ENCODE measurements at regions not wholly inside any gene's neighbourhood (a gene's known extent, or its start where the extent isn't known, plus 50 kb on each side); places are given as distances from the start of the nearest gene placed in this dataset.

GRCh38 chr12:60863421-60863820, 1267.6 kb downstream of the SLC16A7 start:
- no peak overlapping the region for H3K27ac ChIP-seq (ENCODE audit: low read depth, low read length)
- TF ChIP-seq, protein P1, sequence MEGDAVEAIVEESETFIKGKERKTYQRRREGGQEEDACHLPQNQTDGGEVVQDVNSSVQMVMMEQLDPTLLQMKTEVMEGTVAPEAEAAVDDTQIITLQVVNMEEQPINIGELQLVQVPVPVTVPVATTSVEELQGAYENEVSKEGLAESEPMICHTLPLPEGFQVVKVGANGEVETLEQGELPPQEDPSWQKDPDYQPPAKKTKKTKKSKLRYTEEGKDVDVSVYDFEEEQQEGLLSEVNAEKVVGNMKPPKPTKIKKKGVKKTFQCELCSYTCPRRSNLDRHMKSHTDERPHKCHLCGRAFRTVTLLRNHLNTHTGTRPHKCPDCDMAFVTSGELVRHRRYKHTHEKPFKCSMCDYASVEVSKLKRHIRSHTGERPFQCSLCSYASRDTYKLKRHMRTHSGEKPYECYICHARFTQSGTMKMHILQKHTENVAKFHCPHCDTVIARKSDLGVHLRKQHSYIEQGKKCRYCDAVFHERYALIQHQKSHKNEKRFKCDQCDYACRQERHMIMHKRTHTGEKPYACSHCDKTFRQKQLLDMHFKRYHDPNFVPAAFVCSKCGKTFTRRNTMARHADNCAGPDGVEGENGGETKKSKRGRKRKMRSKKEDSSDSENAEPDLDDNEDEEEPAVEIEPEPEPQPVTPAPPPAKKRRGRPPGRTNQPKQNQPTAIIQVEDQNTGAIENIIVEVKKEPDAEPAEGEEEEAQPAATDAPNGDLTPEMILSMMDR (IDR thresholded peaks at IDR 0.05; ENCODE audit: insufficient read depth, low read length, poor library complexity, severe bottlenecking), result no peak
- TF ChIP-seq EZH2phosphoT487 (conservative IDR thresholded peaks at IDR 0.05; ENCODE audit: low read length), result no peak
- no peaks in the 10 kb centered on the region for H3K79me2 ChIP-seq (ENCODE audit: insufficient read depth, low read length)
- no peaks in the 10 kb centered on the region for H4K20me1 ChIP-seq (ENCODE audit: low read depth, low read length)
- H3K9me2 ChIP-seq (replicated peaks; ENCODE audit: insufficient read depth, low read length), result no peaks in the 10 kb centered on the region
- H3F3A ChIP-seq (ENCODE audit: insufficient read depth), result no peaks in the 10 kb centered on the region
- H3K4me3 ChIP-seq (ENCODE audit: insufficient read depth, low read length, poor library complexity, severe bottlenecking), result no peak overlapping the region
- H3K9ac ChIP-seq (ENCODE audit: low read length), result no peak overlapping the region
- H2AFZ ChIP-seq (ENCODE audit: low read depth, low read length, severe bottlenecking), result no peak overlapping the region
- no peaks in the 10 kb centered on the region for H3K9me3 ChIP-seq (ENCODE audit: insufficient read depth, low read length)
- no peaks in the 10 kb centered on the region for H3K36me3 ChIP-seq (ENCODE audit: low read length)
- H3K27me3 ChIP-seq (ENCODE audit: low read length), result no peaks in the 10 kb centered on the region
- no peak overlapping the region for H3K4me2 ChIP-seq (ENCODE audit: low read depth, low read length, poor library complexity, severe bottlenecking)

GRCh38 chr12:60872219-60872618, 1276.4 kb downstream of the SLC16A7 start:
- Histone ChIP-seq H3K27me3 (ENCODE audit: low read length) (no peaks in the 10 kb centered on the region), H3F3A (ENCODE audit: insufficient read depth) (no peaks in the 10 kb centered on the region), H3K9me3 (ENCODE audit: insufficient read depth, low read length) (no peaks in the 10 kb centered on the region), H4K20me1 (ENCODE audit: low read depth, low read length) (no peaks in the 10 kb centered on the region), H3K27ac (ENCODE audit: low read depth, low read length) (no peak overlapping the region), H3K9me2 (replicated peaks; ENCODE audit: insufficient read depth, low read length) (no peaks in the 10 kb centered on the region), H3K9ac (ENCODE audit: low read length) (no peak overlapping the region), H3K79me2 (ENCODE audit: insufficient read depth, low read length) (no peaks in the 10 kb centered on the region), H2AFZ (ENCODE audit: low read depth, low read length, severe bottlenecking) (no peak overlapping the region), H3K4me2 (ENCODE audit: low read depth, low read length, poor library complexity, severe bottlenecking) (no peak overlapping the region), H3K4me3 (ENCODE audit: insufficient read depth, low read length, poor library complexity, severe bottlenecking) (no peak overlapping the region), H3K36me3 (ENCODE audit: low read length) (no peaks in the 10 kb centered on the region)
- TF ChIP-seq, protein P1 (IDR thresholded peaks at IDR 0.05; ENCODE audit: insufficient read depth, low read length, poor library complexity, severe bottlenecking), result no peak
- TF ChIP-seq EZH2phosphoT487 (conservative IDR thresholded peaks at IDR 0.05; ENCODE audit: low read length), result no peak

DNA sequence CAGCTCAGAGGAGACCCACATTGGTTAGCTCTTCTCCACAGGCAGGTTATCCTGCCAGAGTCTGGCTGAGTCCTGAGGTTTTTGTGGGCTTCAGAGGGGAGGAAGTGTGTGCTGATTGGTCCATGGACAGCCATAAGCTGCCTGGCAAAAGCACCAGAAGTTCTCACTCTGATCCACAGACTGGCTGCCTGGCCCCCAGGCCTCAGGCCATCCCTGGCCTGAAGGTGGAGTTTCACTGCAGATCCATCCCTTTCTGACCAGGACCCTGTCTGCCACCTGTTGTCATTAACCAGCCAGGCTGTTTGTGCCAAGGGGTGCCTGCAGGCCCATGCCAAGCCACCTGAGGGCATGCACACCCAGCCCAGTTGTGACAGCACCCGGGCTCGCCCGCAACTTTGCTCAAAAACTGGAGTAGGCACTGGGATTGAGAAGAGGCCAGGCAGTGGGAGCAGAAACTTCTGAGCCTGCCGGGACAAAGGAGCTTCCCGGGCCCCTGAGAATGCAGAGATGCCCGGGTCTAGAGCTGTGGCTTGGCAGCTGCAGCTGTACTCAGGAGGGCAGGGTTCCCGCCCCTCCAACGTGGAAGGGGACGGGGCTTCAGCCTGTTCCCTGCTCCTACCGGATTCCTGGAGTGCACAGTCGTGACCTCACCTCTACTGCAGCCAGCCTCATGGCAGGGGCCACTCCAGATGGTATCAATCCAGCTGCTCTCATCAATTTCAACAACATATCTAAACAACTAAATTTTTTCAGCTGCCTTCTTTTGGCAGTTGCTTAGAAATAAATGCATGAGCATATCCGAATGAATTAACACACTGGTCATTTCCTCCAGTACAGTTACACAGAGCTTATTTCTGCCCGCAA, 1277.3 kb downstream of the SLC16A7 start:
- no peaks in the 10 kb centered on the region for H3K9me3 ChIP-seq (ENCODE audit: insufficient read depth, low read length)
- H3K27ac ChIP-seq (ENCODE audit: low read depth, low read length), result no peak overlapping the region
- no peak overlapping the region for H3K9ac ChIP-seq (ENCODE audit: low read length)
- H3K36me3 ChIP-seq (ENCODE audit: low read length), result no peaks in the 10 kb centered on the region
- H4K20me1 ChIP-seq (ENCODE audit: low read depth, low read length), result no peaks in the 10 kb centered on the region
- H3K9me2 ChIP-seq (replicated peaks; ENCODE audit: insufficient read depth, low read length), result no peaks in the 10 kb centered on the region
- H3K4me3 ChIP-seq (ENCODE audit: insufficient read depth, low read length, poor library complexity, severe bottlenecking), result no peak overlapping the region
- H3K4me2 ChIP-seq (ENCODE audit: low read depth, low read length, poor library complexity, severe bottlenecking), result no peak overlapping the region
- no peak overlapping the region for H2AFZ ChIP-seq (ENCODE audit: low read depth, low read length, severe bottlenecking)
- no peaks in the 10 kb centered on the region for H3K27me3 ChIP-seq (ENCODE audit: low read length)
- no peaks in the 10 kb centered on the region for H3K79me2 ChIP-seq (ENCODE audit: insufficient read depth, low read length)
- TF ChIP-seq, protein P1 (IDR thresholded peaks at IDR 0.05; ENCODE audit: insufficient read depth, low read length, poor library complexity, severe bottlenecking), result no peak
- no peak for TF ChIP-seq EZH2phosphoT487 (conservative IDR thresholded peaks at IDR 0.05; ENCODE audit: low read length)
- H3F3A ChIP-seq (ENCODE audit: insufficient read depth), result no peaks in the 10 kb centered on the region
